Heart left ventricle (tissue), 13 donors: ENCODE measurements at regions not wholly inside any gene's neighbourhood (a gene's known extent, or its start where the extent isn't known, plus 50 kb on each side); places are given as distances from the start of the nearest gene placed in this dataset.

ENCODE experiments used
- CTCF ChIP-seq, 12 donors: fragments of 200-600 bp; sonication (generic) in 4 of 12; IDR thresholded peaks; one replicate each; pipeline versions ENCODE4 v1.5.0 to v1.8.0; 2018 to 2022; ENCODE audit warnings: antibody characterized with exemption in 12 of 12, mild to moderate bottlenecking in 5 of 12
- POLR2A ChIP-seq, 2 donors: fragments of 450-650 bp; IDR thresholded peaks; one replicate each; pipeline ENCODE4 v1.6.1; 2017; ENCODE audit warnings: antibody characterized with exemption in 2 of 2, mild to moderate bottlenecking in 2 of 2, moderate library complexity in 2 of 2
- donor health status: ischemic (EF 13 %, LVEDD 7.1; RV severe dilation, severe dysfunction).
- donor health status: DM: no; HTN: yes; CAD: no.
- donor health status: DM: no; HTN: no; CAD: no.
- donor health status: ischemic (EF 25% LVEDD 6.9; RV normal size, moderate dysfunction).
- donor health status: ischemic (EF 25% LVEDD 5.7; RV mildly dilated, moderate dysfunction).
- donor health status: ischemic (EF 35%, LVEDD 5.7; RV mildly dilated, moderate dysfunction).
- donor health status: nonischemic (EF 11% LVEDD 7.7; RV severe dilation, severe dysfunction).
- donor health status: DM: yes; HTN: yes; CAD: no.
- donor health status: PGD.
- donor health status: ischemic (EF 29% LVEDD 5.4; RV normal size, mild dysfunction).
- donor health status: nonischemic (EF 23%, LVEDD 6.1; RV moderate dilation, normal function).

- TF ChIP-seq CTCF (IDR thresholded peaks at IDR 0.05) (no peak), POLR2A (IDR thresholded peaks at IDR 0.05) (no peak)
Observed at GRCh38 chr6:40963019-40963418, 76.0 kb downstream of the UNC5CL start.
